Keratinocyte (primary cell): ENCODE measurements at regions not wholly inside any gene's neighbourhood (a gene's known extent, or its start where the extent isn't known, plus 50 kb on each side); places are given as distances from the start of the nearest gene placed in this dataset.

Source experiments
- CTCF ChIP-seq, 3 experiments: IDR thresholded peaks in 1 of 3; conservative IDR thresholded peaks in 1 of 3; optimal IDR thresholded peaks in 1 of 3; 2 replicates in 2 of 3; 3 replicates in 1 of 3; pipeline versions ENCODE3 to v1.5.1; 2011; ENCODE audit warnings: low read length in 3 of 3, mild to moderate bottlenecking in 3 of 3, moderate library complexity in 2 of 3, control low read depth in 1 of 3, inconsistent platforms in 1 of 3; ENCODE audit not compliant: insufficient read depth in 2 of 3; ENCODE audit errors: extremely low read depth in 1 of 3
- EZH2 ChIP-seq: IDR thresholded peaks from one replicate; pipeline ENCODE4 v1.6.1; 2012; ENCODE audit warnings: inconsistent platforms, mild to moderate bottlenecking, low read length, moderate library complexity

- TF ChIP-seq CTCF (optimal IDR thresholded peaks at IDR 0.05 in 1 of 3, IDR thresholded peaks at IDR 0.05 in 1 of 3, conservative IDR thresholded peaks at IDR 0.05 in 1 of 3; ENCODE audit: extremely low read depth in 1 of 3, insufficient read depth in 2 of 3, low read length in 3 of 3) (no peak), EZH2 (no peak)
Observed at GRCh38 chr11:116117331-116118137, 613.3 kb upstream of the CADM1 start.
